Left lobe of liver (tissue), 2 donors: ENCODE measurements at regions not wholly inside any gene's neighbourhood (a gene's known extent, or its start where the extent isn't known, plus 50 kb on each side); places are given as distances from the start of the nearest gene placed in this dataset.
"Not testable (repeated sequence)": the region's sequence is repeated elsewhere in the genome, so short reads cannot be mapped to it uniquely, and the experiment has no call there.

Source experiments
- ATAC-seq: fragments of 200-7000 bp; cut with Tn5 transposase; one replicate; pipeline ENCODE4 v1.9.1; 2020; ENCODE audit warnings: mild to moderate bottlenecking, moderate library complexity
- DNase-seq: peaks from one replicate; pipeline ENCODE4 v3.0.0-alpha.2; 2020; ENCODE audit warnings: low spot score
- donor health status: DM: no; HTN: no; CAD: no; lungs with moderate emphysema.
- donor health status: DM: no; HTN: yes; CAD: no.

DNA sequence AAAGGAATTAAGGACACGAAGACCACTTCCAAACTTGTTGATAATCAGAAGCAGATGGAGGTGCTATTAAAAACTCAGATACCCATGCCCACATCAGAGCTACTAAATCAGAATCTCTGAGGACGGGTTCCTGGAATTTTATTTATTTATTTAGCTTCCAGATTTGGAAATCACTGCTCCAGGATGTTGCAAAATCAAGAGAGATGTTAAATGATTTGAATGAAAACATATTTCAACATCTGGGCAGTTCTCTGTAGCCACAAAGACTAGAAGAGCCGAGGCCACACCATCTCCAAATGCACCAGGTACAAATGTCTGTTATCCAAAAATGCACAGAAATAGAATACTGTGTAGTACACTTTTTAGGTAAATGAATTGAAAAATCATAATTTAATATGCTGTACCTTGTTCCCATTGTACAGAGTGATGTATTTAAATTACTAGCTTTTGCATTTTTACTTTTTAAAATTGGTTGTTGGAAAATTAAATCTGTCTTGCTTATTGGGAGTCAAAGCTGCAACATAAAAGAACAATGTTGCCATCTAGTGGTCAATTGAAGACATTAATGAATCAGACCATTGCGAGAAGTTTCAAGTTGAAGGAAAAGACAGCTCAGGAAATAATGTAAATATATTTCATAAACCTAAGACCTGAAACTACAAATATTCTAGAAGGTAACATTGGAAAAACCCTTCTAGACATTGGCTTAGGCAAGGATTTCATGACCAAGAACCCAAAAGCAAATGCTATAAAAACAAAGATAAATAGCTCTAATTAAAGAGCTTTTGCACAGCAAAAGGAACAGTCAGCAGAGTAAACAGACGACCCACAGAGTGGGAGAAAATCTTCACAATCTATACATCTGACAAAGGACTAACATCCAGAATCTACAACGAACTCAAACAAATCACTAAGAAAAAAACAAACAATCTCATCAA lies 151.3 kb upstream of the TTC29 start:
- no peak for DNase-seq
- peak; percentile 74 for ATAC-seq

GRCh38 chr4:147101678-147102077 lies 156.0 kb upstream of the TTC29 start:
- ATAC-seq (peak; percentile 25), DNase-seq (no peak)

DNA sequence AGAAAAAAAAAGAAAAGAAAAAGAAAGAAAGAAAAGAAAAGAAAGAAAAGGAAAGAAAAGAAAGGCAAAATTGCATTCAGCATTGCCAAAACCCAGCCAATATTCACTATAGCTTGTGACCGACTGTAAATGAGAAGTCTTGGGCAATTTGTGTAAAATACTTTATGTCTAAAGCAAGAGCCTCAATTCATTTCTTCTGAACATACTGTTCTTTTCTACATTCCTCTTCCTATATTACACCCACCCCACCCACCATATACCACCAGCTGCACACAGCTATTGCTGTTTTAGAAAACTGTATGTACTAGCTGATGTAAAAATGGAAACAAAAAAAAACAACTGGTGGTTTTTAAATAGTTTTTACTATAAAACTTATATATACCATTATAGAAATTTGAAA lies 156.9 kb upstream of the TTC29 start:
- ATAC-seq, result no peak
- no peak for DNase-seq

- peak; percentile 51 for ATAC-seq
- DNase-seq, result no peak
Observed at GRCh38 chr4:147103403-147103946, 157.8 kb upstream of the TTC29 start.

DNA sequence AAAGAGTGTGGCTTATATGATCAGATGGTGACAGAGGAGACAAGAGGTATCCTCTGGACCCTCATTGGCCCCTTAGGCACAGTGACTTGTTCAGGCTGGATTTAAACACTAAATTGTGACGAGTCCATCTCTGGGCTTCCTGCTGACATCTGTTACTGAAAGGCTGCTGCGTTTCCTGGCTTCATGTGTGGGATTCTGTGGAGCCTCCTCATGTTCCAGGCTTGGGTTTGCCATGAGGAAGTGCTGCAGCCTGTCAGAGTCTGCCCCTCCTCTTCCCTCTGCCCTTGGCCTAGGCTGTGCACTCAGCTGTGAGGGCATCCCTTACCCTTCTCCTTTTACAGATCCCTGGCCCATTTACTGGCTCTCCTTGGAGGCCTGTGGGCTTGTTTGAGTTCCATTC lies 159.1 kb upstream of the TTC29 start:
- ATAC-seq (no peak), DNase-seq (no peak)

- DNase-seq (no peak), ATAC-seq (no peak)
Observed at GRCh38 chr4:147108409-147108808, 162.7 kb upstream of the TTC29 start.

- DNase-seq (no peak), ATAC-seq (no peak)
Observed at GRCh38 chr4:147109800-147110199, 164.1 kb upstream of the TTC29 start.

GRCh38 chr4:147110473-147111367 lies 165.1 kb upstream of the TTC29 start:
- no peak for ATAC-seq

DNA sequence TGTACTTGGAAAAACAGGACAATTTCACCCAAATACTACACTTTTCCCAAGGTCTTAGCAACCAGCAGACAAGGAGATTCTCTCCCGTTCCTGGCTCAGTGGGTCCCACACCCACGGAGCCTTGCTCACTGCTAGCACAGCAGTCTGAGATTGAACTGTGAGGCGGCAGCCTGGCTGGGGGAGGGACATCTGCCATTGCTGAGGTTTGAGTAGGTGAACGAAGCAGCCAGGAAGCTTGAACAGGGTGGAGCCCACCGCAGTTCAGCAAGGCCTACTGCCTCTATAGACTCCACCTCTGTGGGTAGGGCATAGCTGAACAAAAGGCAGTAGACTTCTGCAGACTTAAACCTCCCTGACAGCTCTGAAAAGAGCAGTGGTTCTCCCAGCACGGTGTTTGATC lies 166.5 kb upstream of the TTC29 start:
- DNase-seq, ATAC-seq: not testable (repeated sequence)

More at GRCh38 chr4:147110473-147111367, 165.1 kb upstream of the TTC29 start:
- no peak for DNase-seq

- DNase-seq (no peak), ATAC-seq (no peak)
Observed at GRCh38 chr4:147117431-147117830, 171.8 kb upstream of the TTC29 start.

GRCh38 chr4:147118528-147118927 lies 172.9 kb upstream of the TTC29 start:
- ATAC-seq (peak; percentile 23), DNase-seq (no peak)

DNA sequence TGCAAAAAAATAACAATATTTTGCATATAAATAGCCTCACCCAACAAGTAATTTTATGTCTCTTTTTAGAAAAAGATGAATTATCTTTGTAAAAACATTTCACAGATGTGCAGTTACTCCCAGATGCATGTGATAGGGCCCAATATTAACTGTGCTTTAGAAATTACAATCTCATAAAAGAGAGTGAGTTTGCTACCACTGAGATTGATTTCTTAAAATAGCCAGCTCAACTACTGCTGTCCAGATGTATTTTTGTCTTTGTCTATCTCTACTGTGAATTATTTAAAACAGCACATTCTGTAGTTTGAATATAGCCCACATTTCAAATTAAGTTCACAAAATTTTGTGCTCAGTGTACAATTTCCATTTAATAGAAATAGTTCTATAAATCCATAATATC lies 177.0 kb upstream of the TTC29 start:
- DNase-seq, result no peak

GRCh38 chr4:147123146-147123545 lies 177.5 kb upstream of the TTC29 start:
- no peak for ATAC-seq
- no peak for DNase-seq

More for the DNA sequence above, 177.0 kb upstream of the TTC29 start:
- ATAC-seq, result no peak

DNA sequence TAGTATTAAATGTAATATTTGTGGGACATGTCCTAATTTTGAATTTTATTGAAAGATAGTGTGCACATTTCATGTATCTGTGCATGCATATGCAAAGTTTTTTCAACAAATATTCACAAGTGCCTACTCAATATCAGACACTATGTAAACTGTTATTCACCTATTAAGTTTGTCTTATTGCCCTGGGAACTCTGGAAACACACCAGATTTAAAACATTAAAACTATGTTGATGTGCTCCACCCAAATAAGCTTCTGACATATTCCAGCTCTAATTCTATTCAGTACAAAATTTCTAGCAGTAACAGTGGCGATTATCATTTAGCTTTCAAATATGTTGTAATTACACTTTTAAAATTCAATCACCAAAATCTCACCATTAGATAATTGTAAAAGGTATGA lies 183.1 kb upstream of the TTC29 start:
- DNase-seq, result no peak
- no peak for ATAC-seq

DNA sequence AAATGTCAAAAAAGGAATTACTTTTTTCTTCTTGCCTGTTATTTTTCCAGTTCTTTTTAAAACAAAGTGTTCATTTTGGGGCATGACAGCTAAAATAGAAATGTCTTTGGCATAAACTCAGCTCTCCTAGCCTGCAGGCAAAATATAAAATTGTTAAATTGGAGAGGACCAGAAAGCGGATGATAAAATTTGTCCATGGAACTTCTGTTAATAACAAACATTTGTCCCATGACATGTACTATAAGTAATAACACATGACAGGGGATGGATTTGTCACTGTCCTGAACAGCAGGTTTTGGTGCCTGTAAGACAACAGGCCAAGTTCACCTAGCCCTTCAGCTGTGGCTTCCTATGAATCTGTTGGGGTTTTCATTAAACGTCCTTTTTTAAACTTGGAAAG lies 184.0 kb upstream of the TTC29 start:
- ATAC-seq (no peak), DNase-seq (no peak)

- no peak for ATAC-seq
Observed at GRCh38 chr4:147134536-147135210, 189.0 kb upstream of the TTC29 start.

GRCh38 chr4:147136310-147136709 lies 190.6 kb upstream of the TTC29 start:
- peak; percentile 66 for ATAC-seq
- no peak for DNase-seq

More at GRCh38 chr4:147134536-147135210, 189.0 kb upstream of the TTC29 start:
- no peak for DNase-seq

DNA sequence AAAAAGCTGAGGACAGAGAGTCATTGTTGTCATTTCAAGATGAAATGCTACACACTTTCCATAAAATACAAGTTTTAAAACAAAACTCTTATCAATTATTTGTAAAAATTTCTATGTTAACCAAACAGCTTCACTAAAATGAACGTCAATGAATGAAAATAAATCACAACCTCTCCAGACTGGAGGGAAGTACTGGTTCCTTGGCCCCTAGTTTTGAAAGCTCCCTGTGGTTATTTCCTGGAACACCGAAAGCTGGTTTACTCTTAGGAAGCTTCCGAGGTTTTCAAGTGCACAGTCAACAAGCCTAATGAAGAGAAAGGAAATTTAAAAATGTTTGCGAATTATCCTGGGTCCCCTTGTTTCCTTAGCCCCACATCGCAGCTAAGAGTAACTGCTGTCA lies 191.1 kb upstream of the TTC29 start:
- ATAC-seq (no peak), DNase-seq (no peak)

DNA sequence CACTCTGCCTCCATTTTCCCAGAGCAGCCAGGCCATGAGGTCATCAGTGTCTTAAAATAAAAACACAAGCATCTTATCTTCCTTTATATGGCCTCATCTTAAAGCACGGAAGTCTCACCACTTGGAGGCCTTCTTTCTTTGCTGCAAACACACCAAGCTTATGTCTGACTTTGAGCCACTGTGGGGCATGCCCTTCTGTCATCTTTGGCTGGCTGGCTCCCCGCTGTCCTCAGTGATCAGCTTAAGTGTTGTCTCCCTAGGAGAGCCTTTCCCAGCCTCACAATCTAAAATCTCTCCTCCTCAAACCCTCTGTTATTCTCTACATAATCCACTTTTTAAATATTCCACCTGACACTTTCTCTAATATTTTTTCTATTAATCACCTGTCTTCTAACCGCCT lies 191.6 kb upstream of the TTC29 start:
- ATAC-seq, result no peak

GRCh38 chr4:147138171-147138570 lies 192.5 kb upstream of the TTC29 start:
- no peak for DNase-seq
- ATAC-seq, result no peak

More for the DNA sequence above, 191.6 kb upstream of the TTC29 start:
- DNase-seq, result no peak
